ENCODE measurements at regions not wholly inside any gene's neighbourhood (a gene's known extent, or its start where the extent isn't known, plus 50 kb on each side); places are given as distances from the start of the nearest gene placed in this dataset.

- TF ChIP-seq CTCF (IDR thresholded peaks at IDR 0.05) = no peak
- no peak for TF ChIP-seq POLR2A (IDR thresholded peaks at IDR 0.05)
- TF ChIP-seq POLR2AphosphoS5 (IDR thresholded peaks at IDR 0.05) = no peak
These were observed 424.4 kb downstream of the DAD1 start for GRCh38 chr14:22164616-22165015.
